Thyroid gland (tissue), 4 donors: ENCODE measurements at regions not wholly inside any gene's neighbourhood (a gene's known extent, or its start where the extent isn't known, plus 50 kb on each side); places are given as distances from the start of the nearest gene placed in this dataset.

Source experiments
- POLR2A ChIP-seq, 2 donors: fragments of 450-650 bp; IDR thresholded peaks; one replicate each; pipeline ENCODE4 v1.6.1; 2017; ENCODE audit warnings: antibody characterized with exemption in 2 of 2, mild to moderate bottlenecking in 2 of 2, moderate library complexity in 1 of 2
- TF ChIP-seq, protein P1 (sequence below), 6 experiments: fragments of 200-600 bp in 3 of 6; fragments of 450-650 bp in 3 of 6; sonication (generic) in 3 of 6; IDR thresholded peaks; one replicate each; pipeline ENCODE4 v1.5.1; 2016 to 2019; ENCODE audit warnings: antibody characterized with exemption in 6 of 6, mild to moderate bottlenecking in 2 of 6, inconsistent platforms in 1 of 6, moderate library complexity in 1 of 6

DNA sequence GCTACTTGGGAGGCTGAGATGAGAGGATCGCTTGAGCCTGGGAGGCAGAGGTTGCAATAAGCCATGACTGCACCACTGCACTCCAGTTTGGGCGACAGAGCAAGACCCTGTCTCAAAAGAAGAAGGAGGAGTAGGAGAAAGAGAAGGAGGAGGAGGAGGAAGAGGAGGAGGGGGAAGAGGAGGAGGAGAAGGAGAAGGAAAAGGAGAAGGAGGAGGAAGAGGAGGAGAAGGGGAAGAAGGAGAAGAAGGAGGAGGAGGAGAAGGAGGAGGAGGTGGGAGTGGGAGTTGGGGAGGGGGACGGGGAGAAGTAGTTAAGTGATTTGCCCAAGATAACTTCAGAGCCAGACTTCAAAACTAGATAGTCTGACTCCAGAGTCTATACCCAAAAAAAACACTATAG lies 55.5 kb upstream of the FOXD3 start:
- TF ChIP-seq, protein P1, sequence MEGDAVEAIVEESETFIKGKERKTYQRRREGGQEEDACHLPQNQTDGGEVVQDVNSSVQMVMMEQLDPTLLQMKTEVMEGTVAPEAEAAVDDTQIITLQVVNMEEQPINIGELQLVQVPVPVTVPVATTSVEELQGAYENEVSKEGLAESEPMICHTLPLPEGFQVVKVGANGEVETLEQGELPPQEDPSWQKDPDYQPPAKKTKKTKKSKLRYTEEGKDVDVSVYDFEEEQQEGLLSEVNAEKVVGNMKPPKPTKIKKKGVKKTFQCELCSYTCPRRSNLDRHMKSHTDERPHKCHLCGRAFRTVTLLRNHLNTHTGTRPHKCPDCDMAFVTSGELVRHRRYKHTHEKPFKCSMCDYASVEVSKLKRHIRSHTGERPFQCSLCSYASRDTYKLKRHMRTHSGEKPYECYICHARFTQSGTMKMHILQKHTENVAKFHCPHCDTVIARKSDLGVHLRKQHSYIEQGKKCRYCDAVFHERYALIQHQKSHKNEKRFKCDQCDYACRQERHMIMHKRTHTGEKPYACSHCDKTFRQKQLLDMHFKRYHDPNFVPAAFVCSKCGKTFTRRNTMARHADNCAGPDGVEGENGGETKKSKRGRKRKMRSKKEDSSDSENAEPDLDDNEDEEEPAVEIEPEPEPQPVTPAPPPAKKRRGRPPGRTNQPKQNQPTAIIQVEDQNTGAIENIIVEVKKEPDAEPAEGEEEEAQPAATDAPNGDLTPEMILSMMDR (IDR thresholded peaks at IDR 0.05): no peak
- TF ChIP-seq POLR2A (IDR thresholded peaks at IDR 0.05): no peak
